Liver (tissue), 3 donors: ENCODE measurements at regions not wholly inside any gene's neighbourhood (a gene's known extent, or its start where the extent isn't known, plus 50 kb on each side); places are given as distances from the start of the nearest gene placed in this dataset.

Source experiments
- CTCF ChIP-seq: fragments of 150-350 bp; IDR thresholded peaks from 2 replicates; pipeline ENCODE4 v1.5.1; 2017; ENCODE audit warnings: improper control_type of control experiment, low read depth, low read length; ENCODE audit not compliant: missing input control
- EGR1 ChIP-seq, 2 donors: IDR thresholded peaks; 2 replicates each; pipeline ENCODE4 v1.6.1; 2016 to 2018; ENCODE audit warnings: antibody characterized with exemption in 2 of 2, low read depth in 2 of 2
- YY1 ChIP-seq: IDR thresholded peaks from 2 replicates; pipeline ENCODE4 v1.6.1; 2016; ENCODE audit warnings: antibody characterized with exemption, mild to moderate bottlenecking
- donor health status: healthy.
- donor health status: healthy.

GRCh38 chrX:101799387-101799786 is 132.4 kb downstream of the ZMAT1 start:
- TF ChIP-seq CTCF (peak; percentile 70), YY1 (no peak), EGR1 (IDR thresholded peaks at IDR 0.05; ENCODE audit: low read depth in 2 of 2) (no peak)
